ENCODE measurements at regions not wholly inside any gene's neighbourhood (a gene's known extent, or its start where the extent isn't known, plus 50 kb on each side); places are given as distances from the start of the nearest gene placed in this dataset.

DNA sequence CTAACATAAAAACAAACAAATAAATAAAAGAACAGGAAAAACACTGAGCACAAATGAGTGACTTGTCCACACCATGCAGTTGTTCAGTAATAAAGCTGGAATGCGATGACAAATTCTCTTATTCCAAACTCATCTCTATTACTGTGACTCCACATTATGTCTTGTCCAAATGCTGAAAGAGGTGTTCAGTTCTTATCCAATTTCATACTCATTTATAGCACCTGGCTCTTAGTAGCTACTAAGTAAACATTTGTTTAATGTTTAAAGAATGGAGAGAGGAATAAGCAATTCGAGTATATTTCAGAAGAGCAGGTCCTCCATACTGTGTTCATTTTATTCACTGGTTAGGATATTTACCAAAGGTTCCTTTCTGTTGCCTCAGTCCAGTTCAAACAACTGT lies 439.0 kb upstream of the JAG1 start:
- Histone ChIP-seq H3K4me3 (ENCODE audit: low read depth in 1 of 5, low read length in 5 of 5) (no peak overlapping the region), H3K9ac (ENCODE audit: low read length in 5 of 5) (no peak overlapping the region), H3K27ac (ENCODE audit: low read depth, low read length) (no peak overlapping the region), H3K9me3 (ENCODE audit: control insufficient read depth in 5 of 5, low read length in 5 of 5) (no peaks in the 10 kb centered on the region), H3K36me3 (ENCODE audit: control insufficient read depth in 5 of 5, insufficient read depth in 5 of 5, low read length in 5 of 5) (no peaks in the 10 kb centered on the region), H3K4me1 (ENCODE audit: control insufficient read depth in 5 of 5, insufficient read depth in 5 of 5, low read length in 5 of 5) (no peaks in the 10 kb centered on the region), H3K27me3 (ENCODE audit: control insufficient read depth in 5 of 5, insufficient read depth in 4 of 5, low read length in 5 of 5) (no peaks in the 10 kb centered on the region)

- Histone ChIP-seq H3K9ac (ENCODE audit: low read length in 5 of 5) (no peak overlapping the region), H3K36me3 (ENCODE audit: control insufficient read depth in 5 of 5, insufficient read depth in 5 of 5, low read length in 5 of 5) (no peaks in the 10 kb centered on the region), H3K27ac (ENCODE audit: low read depth, low read length) (no peak overlapping the region), H3K27me3 (ENCODE audit: control insufficient read depth in 5 of 5, insufficient read depth in 4 of 5, low read length in 5 of 5) (no peaks in the 10 kb centered on the region), H3K4me1 (ENCODE audit: control insufficient read depth in 5 of 5, insufficient read depth in 5 of 5, low read length in 5 of 5) (no peaks in the 10 kb centered on the region), H3K4me3 (ENCODE audit: low read depth in 1 of 5, low read length in 5 of 5) (no peak overlapping the region), H3K9me3 (ENCODE audit: control insufficient read depth in 5 of 5, low read length in 5 of 5) (no peaks in the 10 kb centered on the region)
Observed at GRCh38 chr20:11114382-11114781, 440.6 kb upstream of the JAG1 start.

DNA sequence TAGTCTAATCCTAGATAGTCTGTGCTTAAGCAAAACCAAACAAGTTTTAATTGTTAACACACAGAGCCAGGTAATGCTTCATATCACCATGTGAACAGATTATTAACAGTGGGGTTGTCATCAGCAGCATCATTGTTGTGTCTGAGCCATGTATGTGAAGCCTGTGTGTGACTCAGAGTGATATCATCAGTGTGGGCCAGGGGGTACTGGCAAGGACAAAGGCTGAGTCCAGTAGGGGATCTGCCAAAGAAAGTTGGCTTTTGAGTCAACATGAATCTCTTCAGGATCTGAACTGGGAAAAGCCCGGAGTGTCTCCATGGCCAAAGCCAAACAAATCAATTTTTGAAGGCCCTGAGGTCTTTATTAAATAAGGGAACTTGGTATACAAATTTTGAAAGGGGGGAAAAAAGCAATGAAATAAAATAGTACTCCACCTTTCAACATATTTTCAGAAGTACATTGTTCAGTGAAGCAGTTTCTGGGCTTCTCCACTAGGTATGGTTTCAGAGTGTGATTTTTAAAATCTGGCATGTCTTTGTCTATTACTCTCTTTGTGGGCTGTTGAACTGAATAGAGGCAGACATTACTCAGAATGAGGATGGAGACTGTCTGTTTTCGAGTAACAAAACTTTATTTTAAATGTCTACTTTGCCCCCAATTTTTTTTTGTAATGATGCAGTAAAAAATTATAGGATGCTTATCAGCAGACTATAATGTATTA lies 444.2 kb upstream of the JAG1 start:
- no peaks in the 10 kb centered on the region for H3K4me1 ChIP-seq (ENCODE audit: control insufficient read depth in 5 of 5, insufficient read depth in 5 of 5, low read length in 5 of 5)
- no peak overlapping the region for H3K9ac ChIP-seq (ENCODE audit: low read length in 5 of 5)
- no peaks in the 10 kb centered on the region for H3K27me3 ChIP-seq (ENCODE audit: control insufficient read depth in 5 of 5, insufficient read depth in 4 of 5, low read length in 5 of 5)
- no peaks in the 10 kb centered on the region for H3K9me3 ChIP-seq (ENCODE audit: control insufficient read depth in 5 of 5, low read length in 5 of 5)
- H3K27ac ChIP-seq (ENCODE audit: low read depth, low read length), result no peak overlapping the region
- H3K4me3 ChIP-seq (ENCODE audit: low read depth in 1 of 5, low read length in 5 of 5), result no peak overlapping the region
- H3K36me3 ChIP-seq (ENCODE audit: control insufficient read depth in 5 of 5, insufficient read depth in 5 of 5, low read length in 5 of 5), result no peaks in the 10 kb centered on the region

- H3K4me1 ChIP-seq (ENCODE audit: control insufficient read depth in 5 of 5, insufficient read depth in 5 of 5, low read length in 5 of 5), result no peaks in the 10 kb centered on the region
- no peaks in the 10 kb centered on the region for H3K36me3 ChIP-seq (ENCODE audit: control insufficient read depth in 5 of 5, insufficient read depth in 5 of 5, low read length in 5 of 5)
Observed at GRCh38 chr20:11118802-11119380, 445.1 kb upstream of the JAG1 start.

GRCh38 chr20:11119573-11119972 lies 445.8 kb upstream of the JAG1 start:
- Histone ChIP-seq H3K9me3 (ENCODE audit: control insufficient read depth in 5 of 5, low read length in 5 of 5) (no peaks in the 10 kb centered on the region), H3K4me3 (ENCODE audit: low read depth in 1 of 5, low read length in 5 of 5) (no peak overlapping the region), H3K27ac (ENCODE audit: low read depth, low read length) (no peak overlapping the region), H3K4me1 (ENCODE audit: control insufficient read depth in 5 of 5, insufficient read depth in 5 of 5, low read length in 5 of 5) (no peaks in the 10 kb centered on the region), H3K9ac (ENCODE audit: low read length in 5 of 5) (no peak overlapping the region), H3K27me3 (ENCODE audit: control insufficient read depth in 5 of 5, insufficient read depth in 4 of 5, low read length in 5 of 5) (no peaks in the 10 kb centered on the region), H3K36me3 (ENCODE audit: control insufficient read depth in 5 of 5, insufficient read depth in 5 of 5, low read length in 5 of 5) (no peaks in the 10 kb centered on the region)

More at GRCh38 chr20:11118802-11119380, 445.1 kb upstream of the JAG1 start:
- H3K4me3 ChIP-seq (ENCODE audit: low read depth in 1 of 5, low read length in 5 of 5), result no peak overlapping the region
- H3K27ac ChIP-seq (ENCODE audit: low read depth, low read length), result no peak overlapping the region
- H3K9me3 ChIP-seq (ENCODE audit: control insufficient read depth in 5 of 5, low read length in 5 of 5), result no peaks in the 10 kb centered on the region
- no peaks in the 10 kb centered on the region for H3K27me3 ChIP-seq (ENCODE audit: control insufficient read depth in 5 of 5, insufficient read depth in 4 of 5, low read length in 5 of 5)
- H3K9ac ChIP-seq (ENCODE audit: low read length in 5 of 5), result no peak overlapping the region

DNA sequence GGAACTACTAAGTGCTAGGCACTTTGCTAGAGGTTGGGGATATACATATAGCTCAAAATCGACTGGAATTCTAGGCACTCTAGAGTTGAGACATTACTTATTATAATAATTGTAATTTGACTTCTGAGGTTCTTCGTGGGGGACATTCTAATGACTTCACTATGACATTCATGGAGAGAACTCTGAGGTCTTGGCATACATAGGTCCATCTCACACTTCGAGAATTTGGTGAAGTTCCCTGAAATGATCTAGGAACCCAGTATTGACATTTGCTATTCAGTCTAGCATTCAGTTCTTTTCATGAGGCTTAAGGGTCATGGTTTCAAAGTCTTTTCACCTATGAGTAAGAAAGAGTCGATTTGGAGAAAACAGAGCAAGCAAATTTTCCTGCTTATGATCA lies 446.6 kb upstream of the JAG1 start:
- no peaks in the 10 kb centered on the region for H3K4me1 ChIP-seq (ENCODE audit: control insufficient read depth in 5 of 5, insufficient read depth in 5 of 5, low read length in 5 of 5)
- no peaks in the 10 kb centered on the region for H3K9me3 ChIP-seq (ENCODE audit: control insufficient read depth in 5 of 5, low read length in 5 of 5)
- no peaks in the 10 kb centered on the region for H3K27me3 ChIP-seq (ENCODE audit: control insufficient read depth in 5 of 5, insufficient read depth in 4 of 5, low read length in 5 of 5)
- H3K27ac ChIP-seq (ENCODE audit: low read depth, low read length), result no peak overlapping the region
- no peak overlapping the region for H3K9ac ChIP-seq (ENCODE audit: low read length in 5 of 5)
- H3K4me3 ChIP-seq (ENCODE audit: low read depth in 1 of 5, low read length in 5 of 5), result no peak overlapping the region
- H3K36me3 ChIP-seq (ENCODE audit: control insufficient read depth in 5 of 5, insufficient read depth in 5 of 5, low read length in 5 of 5), result no peaks in the 10 kb centered on the region

DNA sequence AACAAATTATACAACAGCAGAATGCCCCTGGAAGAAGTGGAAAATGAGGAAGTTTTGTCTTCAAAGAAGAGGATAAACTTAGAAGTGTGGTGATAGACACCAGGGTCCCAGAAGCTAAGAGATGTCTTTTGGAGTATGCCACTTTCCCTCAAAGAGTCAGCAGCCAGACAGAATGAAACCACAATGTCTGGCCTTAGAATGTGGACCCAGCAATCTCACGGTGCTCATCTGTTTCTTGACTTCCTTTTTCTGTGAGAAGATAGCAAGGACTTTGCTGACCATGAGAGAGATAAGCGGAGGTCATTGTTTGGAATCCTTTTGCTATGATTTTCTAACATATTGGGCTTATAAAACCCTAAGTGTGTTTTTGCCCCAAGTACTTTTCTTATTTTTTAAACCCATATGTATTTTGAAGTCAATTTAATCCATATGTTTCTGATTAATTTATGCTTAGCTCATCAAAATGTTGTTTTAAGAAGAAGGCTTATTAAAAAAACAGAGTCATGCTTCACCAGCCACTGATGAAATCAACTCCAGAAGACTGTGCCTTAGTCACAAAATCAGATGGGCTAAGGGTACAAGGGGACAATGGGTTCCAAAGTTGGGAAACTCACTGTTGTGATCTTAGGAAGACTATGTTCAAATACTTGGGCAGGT lies 451.2 kb upstream of the JAG1 start:
- Histone ChIP-seq H3K4me3 (ENCODE audit: low read depth in 1 of 5, low read length in 5 of 5) (no peak overlapping the region), H3K36me3 (ENCODE audit: control insufficient read depth in 5 of 5, insufficient read depth in 5 of 5, low read length in 5 of 5) (no peaks in the 10 kb centered on the region), H3K27ac (ENCODE audit: low read depth, low read length) (no peak overlapping the region), H3K9me3 (ENCODE audit: control insufficient read depth in 5 of 5, low read length in 5 of 5) (no peaks in the 10 kb centered on the region), H3K9ac (ENCODE audit: low read length in 5 of 5) (no peak overlapping the region), H3K27me3 (ENCODE audit: control insufficient read depth in 5 of 5, insufficient read depth in 4 of 5, low read length in 5 of 5) (no peaks in the 10 kb centered on the region), H3K4me1 (ENCODE audit: control insufficient read depth in 5 of 5, insufficient read depth in 5 of 5, low read length in 5 of 5) (peaks cover 0 to 12% (median 0%) of the 10 kb centered on the region in 5 donors)

GRCh38 chr20:11128220-11128718 lies 454.5 kb upstream of the JAG1 start:
- H3K9ac ChIP-seq (ENCODE audit: low read length in 5 of 5), result no peak overlapping the region
- peak overlapping the region in 1 of 5 donors; percentile 8 for H3K4me3 ChIP-seq (ENCODE audit: low read depth in 1 of 5, low read length in 5 of 5)
- H3K36me3 ChIP-seq (ENCODE audit: control insufficient read depth in 5 of 5, insufficient read depth in 5 of 5, low read length in 5 of 5), result no peaks in the 10 kb centered on the region
- no peaks in the 10 kb centered on the region for H3K27me3 ChIP-seq (ENCODE audit: control insufficient read depth in 5 of 5, insufficient read depth in 4 of 5, low read length in 5 of 5)
- H3K27ac ChIP-seq (ENCODE audit: low read depth, low read length), result peak overlapping the region; percentile 25
- no peaks in the 10 kb centered on the region for H3K9me3 ChIP-seq (ENCODE audit: control insufficient read depth in 5 of 5, low read length in 5 of 5)
- peaks cover 0 to 12% (median 0%) of the 10 kb centered on the region in 5 donors for H3K4me1 ChIP-seq (ENCODE audit: control insufficient read depth in 5 of 5, insufficient read depth in 5 of 5, low read length in 5 of 5)

DNA sequence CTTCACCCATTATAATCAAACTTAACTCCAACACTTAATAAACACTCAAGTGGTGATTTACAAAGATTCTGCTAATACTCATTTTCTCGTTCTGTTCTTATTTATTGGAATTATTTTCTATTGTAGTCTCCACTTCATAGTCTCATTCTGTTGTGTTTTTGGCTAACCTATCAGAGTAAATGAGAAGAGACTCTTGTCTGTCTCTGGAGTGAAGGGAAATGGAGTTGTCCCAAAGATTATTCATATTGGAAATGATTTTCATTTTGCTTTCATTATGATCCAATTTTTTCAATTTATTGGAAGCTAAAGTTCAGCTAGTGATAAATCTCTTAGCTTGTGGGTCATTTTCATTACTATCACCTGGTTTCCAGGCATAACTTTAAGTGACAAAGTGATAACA lies 454.9 kb upstream of the JAG1 start:
- H3K27ac ChIP-seq (ENCODE audit: low read depth, low read length), result peak overlapping the region; percentile 25
- no peak overlapping the region for H3K4me3 ChIP-seq (ENCODE audit: low read depth in 1 of 5, low read length in 5 of 5)
- no peaks in the 10 kb centered on the region for H3K36me3 ChIP-seq (ENCODE audit: control insufficient read depth in 5 of 5, insufficient read depth in 5 of 5, low read length in 5 of 5)
- H3K4me1 ChIP-seq (ENCODE audit: control insufficient read depth in 5 of 5, insufficient read depth in 5 of 5, low read length in 5 of 5), result peaks cover 0 to 12% (median 0%) of the 10 kb centered on the region in 5 donors
- H3K9ac ChIP-seq (ENCODE audit: low read length in 5 of 5), result no peak overlapping the region
- no peaks in the 10 kb centered on the region for H3K27me3 ChIP-seq (ENCODE audit: control insufficient read depth in 5 of 5, insufficient read depth in 4 of 5, low read length in 5 of 5)
- H3K9me3 ChIP-seq (ENCODE audit: control insufficient read depth in 5 of 5, low read length in 5 of 5), result no peaks in the 10 kb centered on the region

DNA sequence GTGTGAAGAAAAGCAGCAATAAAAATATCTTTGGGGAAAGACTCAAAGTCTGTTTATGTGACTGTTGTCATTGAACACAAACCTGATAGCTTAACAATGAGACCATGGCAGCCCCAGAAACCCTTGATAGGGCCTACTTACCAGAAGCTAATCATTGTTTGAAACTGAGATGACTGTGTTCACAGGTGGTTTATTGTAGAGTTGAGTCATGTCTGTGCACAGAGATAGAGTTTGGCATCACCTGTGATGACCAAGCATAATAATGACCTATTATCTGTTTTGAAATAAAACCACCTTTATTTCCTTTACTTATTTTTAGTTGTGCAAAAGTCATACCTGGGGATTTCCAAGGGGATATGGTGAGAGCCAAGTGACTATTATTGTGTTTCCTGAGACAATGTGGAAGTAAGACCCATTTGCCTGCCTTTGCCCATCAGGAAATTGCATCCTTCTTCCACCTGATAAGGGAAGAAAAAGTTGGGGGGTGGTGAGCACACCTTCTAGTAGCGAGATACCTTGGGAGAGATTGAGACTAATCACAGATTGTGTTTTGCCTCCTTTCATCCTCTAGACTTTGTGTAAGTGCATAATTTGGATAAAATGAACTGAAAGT lies 456.9 kb upstream of the JAG1 start:
- no peaks in the 10 kb centered on the region for H3K27me3 ChIP-seq (ENCODE audit: control insufficient read depth in 5 of 5, insufficient read depth in 4 of 5, low read length in 5 of 5)
- peaks cover 0 to 12% (median 0%) of the 10 kb centered on the region in 5 donors for H3K4me1 ChIP-seq (ENCODE audit: control insufficient read depth in 5 of 5, insufficient read depth in 5 of 5, low read length in 5 of 5)
- H3K36me3 ChIP-seq (ENCODE audit: control insufficient read depth in 5 of 5, insufficient read depth in 5 of 5, low read length in 5 of 5), result no peaks in the 10 kb centered on the region
- H3K4me3 ChIP-seq (ENCODE audit: low read depth in 1 of 5, low read length in 5 of 5), result no peak overlapping the region
- H3K9ac ChIP-seq (ENCODE audit: low read length in 5 of 5), result no peak overlapping the region
- H3K9me3 ChIP-seq (ENCODE audit: control insufficient read depth in 5 of 5, low read length in 5 of 5), result no peaks in the 10 kb centered on the region
- H3K27ac ChIP-seq (ENCODE audit: low read depth, low read length), result no peak overlapping the region

Data from subcutaneous abdominal adipose tissue (tissue), 5 donors.